K562 (cell line): ENCODE measurements at regions not wholly inside any gene's neighbourhood (a gene's known extent, or its start where the extent isn't known, plus 50 kb on each side); places are given as distances from the start of the nearest gene placed in this dataset.

ENCODE experiments used
- ARNT ChIP-seq, 2 experiments: fragments of 450-650 bp; IDR thresholded peaks; 2 replicates each; pipeline ENCODE4 v1.6.1; 2016; ENCODE audit warnings: mild to moderate bottlenecking in 1 of 2
- CREB1 ChIP-seq, 2 experiments: sonication (generic) in 1 of 2; formaldehyde crosslinking in 1 of 2; IDR thresholded peaks; 2 replicates each; pipeline versions ENCODE4 v1.6.1 to v1.8.0; 2012 to 2022; ENCODE audit warnings: inconsistent platforms in 1 of 2, mild to moderate bottlenecking in 1 of 2, missing genetic modification reagents in 1 of 2, moderate library complexity in 1 of 2
- POLR2A ChIP-seq: fragments of 450-650 bp; conservative IDR thresholded peaks from 2 replicates; pipeline ENCODE4 v1.6.1; 2016
- RAD21 ChIP-seq, 2 experiments: fragments of 250-450 bp in 1 of 2; fragments of 450-650 bp in 1 of 2; sonication (Bioruptor Pico) in 1 of 2; formaldehyde crosslinking in 1 of 2; IDR thresholded peaks in 1 of 2; conservative IDR thresholded peaks in 1 of 2; 2 replicates each; pipeline versions ENCODE4 v1.4.0 to v1.8.0; 2020 to 2022; ENCODE audit warnings: mild to moderate bottlenecking in 2 of 2, moderate library complexity in 1 of 2
- SIN3B ChIP-seq: fragments of 450-650 bp; IDR thresholded peaks from 2 replicates; pipeline ENCODE4 v1.6.1; 2017; ENCODE audit warnings: low read depth, mild to moderate bottlenecking, moderate library complexity
- TF ChIP-seq, protein P1 (sequence below): fragments of 250-450 bp; sonication (Bioruptor Pico); IDR thresholded peaks from 2 replicates; pipeline ENCODE4 v1.9.0; 2021; ENCODE audit warnings: mild to moderate bottlenecking, inconsistent platforms

DNA sequence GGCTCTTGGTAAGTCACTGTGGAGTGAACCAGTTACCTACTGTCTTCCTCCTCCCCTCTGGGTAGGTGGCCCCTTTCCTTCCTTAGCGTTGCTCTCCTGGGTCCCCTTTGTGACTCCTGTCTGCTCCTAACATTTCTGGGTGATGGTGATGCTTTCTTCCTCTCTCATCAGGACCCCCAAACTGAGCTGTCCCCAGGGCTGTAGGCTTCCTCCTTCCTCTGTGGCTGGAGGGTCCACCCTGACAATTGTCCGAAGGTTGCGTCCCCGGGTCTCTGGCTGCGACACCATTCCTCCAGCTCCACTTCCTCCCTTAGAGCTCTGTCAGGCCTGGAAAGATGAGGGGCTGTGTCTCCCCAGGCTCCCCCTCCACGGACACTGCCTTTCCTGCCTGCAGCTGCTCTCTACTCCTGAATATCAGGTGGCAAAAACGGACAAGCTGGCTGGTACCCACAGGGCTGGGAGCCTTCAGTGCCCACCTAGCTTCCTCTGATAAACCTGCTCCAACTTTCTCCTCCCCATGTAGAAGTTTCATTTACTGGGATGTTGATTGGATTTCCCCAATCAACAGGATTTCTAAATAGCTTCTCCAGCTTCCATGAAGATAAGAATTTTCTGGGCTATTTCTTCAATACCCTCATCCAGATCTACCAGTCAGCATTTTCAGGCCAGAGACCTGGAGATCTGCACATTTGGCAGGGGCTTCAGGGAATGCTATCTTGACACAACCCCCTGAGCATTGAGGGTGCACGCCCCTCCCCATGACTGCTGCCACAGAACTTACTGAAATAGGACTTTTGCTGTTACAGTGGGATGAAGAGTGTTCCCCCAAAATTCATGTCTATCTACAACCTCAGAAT is 506.5 kb downstream of the TCERG1L start:
- TF ChIP-seq, protein P1, sequence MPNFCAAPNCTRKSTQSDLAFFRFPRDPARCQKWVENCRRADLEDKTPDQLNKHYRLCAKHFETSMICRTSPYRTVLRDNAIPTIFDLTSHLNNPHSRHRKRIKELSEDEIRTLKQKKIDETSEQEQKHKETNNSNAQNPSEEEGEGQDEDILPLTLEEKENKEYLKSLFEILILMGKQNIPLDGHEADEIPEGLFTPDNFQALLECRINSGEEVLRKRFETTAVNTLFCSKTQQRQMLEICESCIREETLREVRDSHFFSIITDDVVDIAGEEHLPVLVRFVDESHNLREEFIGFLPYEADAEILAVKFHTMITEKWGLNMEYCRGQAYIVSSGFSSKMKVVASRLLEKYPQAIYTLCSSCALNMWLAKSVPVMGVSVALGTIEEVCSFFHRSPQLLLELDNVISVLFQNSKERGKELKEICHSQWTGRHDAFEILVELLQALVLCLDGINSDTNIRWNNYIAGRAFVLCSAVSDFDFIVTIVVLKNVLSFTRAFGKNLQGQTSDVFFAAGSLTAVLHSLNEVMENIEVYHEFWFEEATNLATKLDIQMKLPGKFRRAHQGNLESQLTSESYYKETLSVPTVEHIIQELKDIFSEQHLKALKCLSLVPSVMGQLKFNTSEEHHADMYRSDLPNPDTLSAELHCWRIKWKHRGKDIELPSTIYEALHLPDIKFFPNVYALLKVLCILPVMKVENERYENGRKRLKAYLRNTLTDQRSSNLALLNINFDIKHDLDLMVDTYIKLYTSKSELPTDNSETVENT: no peak
- TF ChIP-seq ARNT (IDR thresholded peaks at IDR 0.05) (no peak), RAD21 (CRISPR knock-in tag; conservative IDR thresholded peaks at IDR 0.05 in 1 of 2, IDR thresholded peaks at IDR 0.05 in 1 of 2) (no peak), CREB1 (IDR thresholded peaks at IDR 0.05) (no peak), CREB1 (CRISPR knock-in tag; IDR thresholded peaks at IDR 0.05) (no peak), POLR2A (no peak), SIN3B (no peak)
